HG02973 (cell line): ENCODE measurements at regions not wholly inside any gene's neighbourhood (a gene's known extent, or its start where the extent isn't known, plus 50 kb on each side); places are given as distances from the start of the nearest gene placed in this dataset.
"Not testable (repeated sequence)": the region's sequence is repeated elsewhere in the genome, so short reads cannot be mapped to it uniquely, and the experiment has no call there.

Experiments
- ATAC-seq: cut with Tn5 transposase; IDR thresholded peaks from one replicate; pipeline ENCODE4 v1.9.1; 2021; ENCODE audit warnings: moderate library complexity; ENCODE audit not compliant: unreplicated experiment

GRCh38 chr4:12712648-12713339 lies 771.3 kb downstream of the RAB28 start:
- no peak for ATAC-seq

DNA sequence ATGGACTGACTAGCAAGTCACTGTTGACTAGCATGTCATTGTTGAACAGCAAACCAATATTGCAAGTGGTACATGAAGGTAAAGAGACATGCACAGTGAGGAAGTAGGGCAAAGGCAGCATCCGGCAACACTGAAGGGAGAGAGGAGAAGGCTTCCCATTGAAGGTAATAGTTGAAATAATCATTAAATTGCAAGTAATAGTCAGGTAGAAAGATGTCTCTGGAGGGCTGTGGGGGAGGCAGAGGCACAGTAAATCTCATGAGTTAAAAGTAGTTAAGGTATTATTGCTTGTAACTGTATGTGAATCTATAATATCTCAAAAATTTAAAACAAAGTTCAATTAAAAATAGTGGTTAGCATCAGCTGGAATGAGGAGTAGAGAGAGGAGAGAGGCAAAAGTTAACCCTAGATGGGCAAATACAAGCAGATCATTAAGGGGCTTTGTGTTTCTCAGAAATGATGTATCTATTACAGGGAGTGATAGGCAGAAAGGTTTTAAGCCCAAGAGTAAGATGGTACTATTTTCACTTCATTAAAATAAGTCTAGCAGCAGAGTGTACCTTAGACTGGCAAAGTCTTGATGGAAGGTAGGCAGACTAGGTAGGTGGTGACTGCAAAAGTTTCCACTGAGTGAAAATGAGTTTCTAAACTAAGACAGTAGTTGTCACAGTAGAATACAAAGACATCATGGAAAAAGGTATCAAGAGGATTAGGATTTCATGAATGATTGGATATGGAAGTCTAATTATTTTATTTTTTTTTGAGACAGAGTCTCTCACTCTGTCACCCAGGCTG lies 776.6 kb downstream of the RAB28 start:
- ATAC-seq = no peak

- no peak for ATAC-seq
Measured at GRCh38 chr4:12703036-12703435, 781.1 kb downstream of the RAB28 start.

- peak; percentile 56 for ATAC-seq
Measured at GRCh38 chr4:12701384-12701783, 782.8 kb downstream of the RAB28 start.

GRCh38 chr4:12697970-12698369 lies 786.2 kb downstream of the RAB28 start:
- peak; percentile 57 for ATAC-seq

DNA sequence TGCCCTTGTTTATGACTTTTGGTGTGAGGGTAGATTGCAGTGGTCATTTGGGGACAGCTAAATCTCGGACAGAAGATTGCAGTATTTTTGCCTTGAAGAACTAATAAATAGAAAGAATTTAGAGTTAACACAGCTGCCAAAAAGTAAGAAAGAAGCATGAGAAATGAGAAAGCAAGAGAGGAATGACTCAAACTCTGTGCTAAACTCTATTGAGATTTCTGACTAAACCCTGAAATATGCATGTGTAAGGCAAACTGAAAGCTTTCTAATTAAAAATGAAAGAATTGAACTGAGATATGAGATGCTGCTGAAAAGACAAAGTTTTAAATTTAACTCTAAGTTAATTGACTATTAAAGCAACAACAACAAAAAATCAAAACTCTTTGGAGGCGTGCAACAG lies 791.3 kb downstream of the RAB28 start:
- ATAC-seq = no peak

GRCh38 chr4:12691168-12691567 lies 793.0 kb downstream of the RAB28 start:
- no peak for ATAC-seq

- no peak for ATAC-seq
Measured at GRCh38 chr4:12689457-12689856, 794.7 kb downstream of the RAB28 start.

GRCh38 chr4:12679217-12679616 lies 804.9 kb downstream of the RAB28 start:
- ATAC-seq = no peak

DNA sequence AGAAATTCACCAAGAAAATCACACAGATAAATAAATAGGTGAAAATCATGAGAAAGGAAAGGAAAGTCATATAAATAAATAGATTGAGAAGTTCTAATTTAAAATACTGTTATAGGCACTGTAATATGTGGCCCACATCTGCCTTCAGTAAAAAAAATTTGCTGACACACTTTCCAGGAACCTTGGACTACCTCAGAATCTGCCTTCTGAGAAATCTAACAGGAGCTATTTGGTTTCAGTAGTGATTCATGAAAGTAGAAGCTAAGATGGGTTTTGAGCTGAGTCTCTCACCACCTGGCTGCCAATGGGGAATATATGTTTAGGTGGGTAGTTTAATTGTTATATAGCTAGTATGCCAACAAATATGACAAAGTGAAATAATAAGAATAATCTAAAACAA lies 810.0 kb downstream of the RAB28 start:
- no peak for ATAC-seq

GRCh38 chr4:12672303-12672702 lies 811.8 kb downstream of the RAB28 start:
- ATAC-seq = no peak

DNA sequence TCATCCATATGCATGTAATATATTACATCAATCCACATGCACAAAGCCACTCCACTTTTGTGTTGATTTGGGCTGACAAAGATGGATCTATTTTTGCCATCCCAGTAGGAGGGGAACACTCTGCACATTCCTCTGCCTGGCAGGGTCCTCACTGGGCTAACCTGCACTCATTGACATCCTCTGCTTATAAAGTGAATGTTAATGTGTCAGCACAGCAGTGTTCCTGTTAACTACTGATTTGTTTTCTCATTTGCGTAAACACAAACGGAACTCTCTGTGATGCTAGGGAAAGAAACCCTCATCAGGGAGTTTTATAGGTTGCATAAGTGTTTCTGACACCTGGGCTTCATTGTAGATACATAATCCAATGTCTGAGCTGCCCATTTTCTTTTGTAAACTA lies 826.0 kb downstream of the RAB28 start:
- no peak for ATAC-seq

DNA sequence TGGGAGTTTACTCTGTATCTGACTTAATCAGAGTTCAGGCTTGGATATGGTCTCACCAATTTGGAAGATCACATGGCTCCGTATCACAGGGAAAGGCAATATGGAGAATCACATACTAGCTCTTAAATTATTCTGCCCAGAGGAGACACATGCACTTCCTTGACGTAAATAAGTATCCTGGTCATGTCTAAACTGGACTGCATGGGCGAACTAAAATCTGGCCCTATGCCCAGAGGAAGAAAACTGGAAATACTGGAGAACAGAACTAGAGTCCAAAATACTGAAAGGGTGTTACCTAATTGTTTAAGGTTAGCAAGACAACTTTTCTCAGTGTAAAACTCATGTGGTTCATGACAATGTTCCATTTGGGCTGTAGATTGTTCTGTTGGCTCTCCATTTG lies 832.3 kb downstream of the RAB28 start:
- ATAC-seq = no peak

DNA sequence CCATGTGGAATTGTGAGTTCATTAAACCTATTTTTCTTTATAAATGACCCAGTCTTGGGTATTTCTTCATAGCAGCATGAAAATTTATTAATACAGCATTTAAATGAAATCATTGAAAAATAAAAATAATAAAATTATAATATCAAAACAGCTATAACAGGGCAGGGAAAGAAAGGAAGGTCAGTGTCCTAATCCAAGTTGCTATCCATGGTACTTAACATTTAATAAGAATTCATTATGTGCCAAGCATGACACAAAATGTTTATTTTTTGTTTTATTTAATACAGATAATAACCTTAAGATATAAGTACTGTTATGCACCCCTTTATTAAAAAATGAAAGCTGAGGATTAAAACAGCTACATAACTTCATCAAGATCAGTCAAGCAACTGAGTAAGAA lies 838.4 kb downstream of the RAB28 start:
- no peak for ATAC-seq

DNA sequence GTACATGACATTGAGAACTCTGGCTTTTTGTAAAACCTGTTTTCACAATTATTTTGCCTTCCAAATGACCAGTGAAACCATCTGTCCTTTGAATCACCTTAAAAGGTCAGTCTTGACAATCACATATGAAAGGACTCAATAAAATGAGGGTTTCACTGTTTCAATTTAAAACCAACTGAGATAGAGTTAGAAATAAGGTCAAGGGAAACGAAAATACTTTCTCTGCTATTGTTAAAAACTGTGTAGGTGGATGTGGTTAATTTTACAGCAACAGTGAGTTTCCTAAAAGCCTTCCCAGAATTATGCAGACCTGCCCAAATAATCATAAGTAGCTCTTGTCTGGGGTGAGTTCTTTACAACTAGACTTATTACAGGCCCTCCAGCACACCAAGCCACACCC lies 839.9 kb downstream of the RAB28 start:
- ATAC-seq = no peak

GRCh38 chr4:12636191-12636590 lies 847.9 kb downstream of the RAB28 start:
- ATAC-seq = no peak

GRCh38 chr4:12635629-12636028 lies 848.5 kb downstream of the RAB28 start:
- ATAC-seq = no peak

GRCh38 chr4:12633053-12633651 lies 851.0 kb downstream of the RAB28 start:
- ATAC-seq = peak; percentile 99

GRCh38 chr4:12615822-12616221 lies 868.3 kb downstream of the RAB28 start:
- ATAC-seq = no peak

- no peak for ATAC-seq
Measured at GRCh38 chr4:12612876-12613275, 871.3 kb downstream of the RAB28 start.

GRCh38 chr4:12609212-12609875 lies 874.8 kb downstream of the RAB28 start:
- ATAC-seq = not testable (repeated sequence)

DNA sequence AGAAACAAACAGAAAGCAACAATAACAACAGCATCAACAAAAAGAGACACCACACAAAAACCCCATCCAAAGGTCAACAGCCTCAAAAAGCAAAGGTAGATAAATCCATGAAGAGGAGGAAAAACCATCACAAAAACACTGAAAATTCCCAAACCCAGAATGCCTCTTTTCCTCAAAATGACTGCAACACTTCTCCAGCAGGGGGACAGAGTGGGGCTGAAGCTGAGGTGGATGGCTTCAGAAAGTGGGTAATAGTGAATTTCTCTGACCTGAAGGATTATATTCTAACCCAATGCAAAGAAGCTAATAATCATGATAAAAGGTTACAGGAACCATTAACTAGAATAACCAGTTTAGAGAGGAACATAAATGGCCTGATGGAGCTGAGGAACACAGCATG lies 888.2 kb downstream of the RAB28 start:
- no peak for ATAC-seq
